Prostate gland (tissue), 2 donors: ENCODE measurements at regions not wholly inside any gene's neighbourhood (a gene's known extent, or its start where the extent isn't known, plus 50 kb on each side); places are given as distances from the start of the nearest gene placed in this dataset.

Experiments
- CTCF ChIP-seq, 4 experiments: fragments of 200-600 bp in 2 of 4; fragments of 450-650 bp in 2 of 4; sonication (generic) in 2 of 4; IDR thresholded peaks; 1 replicate in 3 of 4; 2 replicates in 1 of 4; pipeline ENCODE4 v1.5.1; 2016 to 2019; ENCODE audit warnings: antibody characterized with exemption in 4 of 4, mild to moderate bottlenecking in 2 of 4, moderate library complexity in 2 of 4
- POLR2A ChIP-seq: fragments of 450-650 bp; IDR thresholded peaks from one replicate; pipeline ENCODE4 v1.6.1; 2016; ENCODE audit warnings: antibody characterized with exemption, mild to moderate bottlenecking
- POLR2AphosphoS5 ChIP-seq: sonication (generic); formaldehyde crosslinking; IDR thresholded peaks from one replicate; pipeline ENCODE4 v1.6.1; 2017; ENCODE audit warnings: antibody characterized with exemption

- TF ChIP-seq POLR2AphosphoS5 (no peak), CTCF (IDR thresholded peaks at IDR 0.05) (no peak), POLR2A (no peak)
Measured at GRCh38 chr5:72608297-72608696, 101.1 kb upstream of the ZNF366 start.
